GM18520 (cell line): ENCODE measurements at regions not wholly inside any gene's neighbourhood (a gene's known extent, or its start where the extent isn't known, plus 50 kb on each side); places are given as distances from the start of the nearest gene placed in this dataset.

Source experiments
- ATAC-seq: cut with Tn5 transposase; IDR thresholded peaks from one replicate; pipeline ENCODE4 v1.9.1; 2021; ENCODE audit not compliant: unreplicated experiment

DNA sequence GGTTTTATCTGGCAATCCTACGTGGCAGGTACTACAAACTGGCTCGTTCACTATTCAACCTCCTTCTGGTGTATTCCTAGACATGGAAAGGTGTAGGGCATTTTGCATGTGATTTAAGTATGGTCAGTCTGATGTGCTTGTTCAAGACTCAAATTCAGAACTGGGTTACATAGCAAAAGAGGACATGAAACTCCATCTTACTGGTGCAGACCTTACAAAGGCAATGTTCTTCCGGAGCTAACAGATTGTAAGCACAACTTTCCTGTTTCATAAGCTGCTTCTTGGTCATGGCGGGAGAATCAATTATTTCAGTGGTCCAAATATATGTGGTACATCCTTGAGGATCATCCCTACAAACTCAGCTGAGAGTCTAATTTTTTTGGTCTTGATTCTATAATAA, 703.4 kb downstream of the EPM2A start:
- ATAC-seq, result no peak

DNA sequence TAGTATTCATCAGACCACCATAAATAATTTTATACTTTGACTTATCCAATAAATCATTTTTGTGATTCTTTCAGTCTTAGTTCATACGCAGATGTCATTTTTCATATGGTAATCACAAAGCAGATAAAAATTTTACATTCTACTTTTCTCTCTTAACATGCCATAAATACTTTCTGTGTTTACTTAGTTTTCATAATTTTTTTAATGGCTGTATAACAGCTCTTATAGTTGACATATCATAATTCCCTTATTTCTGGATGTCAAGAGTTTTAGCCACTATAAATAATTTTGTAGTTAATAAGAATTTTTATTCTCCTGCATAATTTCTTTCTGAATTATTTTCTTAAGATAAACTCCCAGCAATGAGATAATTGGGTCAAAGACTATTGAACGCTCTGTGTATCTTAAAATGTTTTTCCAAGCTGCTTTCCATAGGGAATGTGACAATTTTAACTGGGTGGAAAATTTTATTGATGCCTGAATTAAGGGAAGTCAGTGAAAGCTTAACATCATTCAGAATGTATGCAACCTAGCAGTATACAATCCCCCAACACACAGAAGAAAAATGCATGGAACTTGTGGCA, 702.7 kb downstream of the EPM2A start:
- no peak for ATAC-seq

DNA sequence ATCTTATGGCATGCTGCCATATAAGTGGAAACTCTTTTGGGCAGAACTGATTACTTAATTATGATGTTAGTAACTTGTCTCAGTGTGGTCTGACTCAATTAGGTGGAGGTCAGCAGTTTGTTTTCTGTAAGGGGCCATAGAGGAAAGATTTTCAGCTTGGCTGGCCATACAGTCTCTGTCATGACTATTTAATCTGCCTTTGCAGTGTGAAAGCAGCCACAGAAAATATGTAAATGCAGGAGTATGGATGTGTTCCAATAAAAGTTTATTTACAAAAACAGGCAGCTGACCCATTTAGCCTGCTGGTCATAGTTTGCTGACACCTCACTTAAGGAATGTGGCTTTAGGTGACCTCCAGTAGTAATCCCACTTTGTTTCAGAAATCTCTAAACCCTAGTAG, 700.7 kb downstream of the EPM2A start:
- ATAC-seq, result no peak

DNA sequence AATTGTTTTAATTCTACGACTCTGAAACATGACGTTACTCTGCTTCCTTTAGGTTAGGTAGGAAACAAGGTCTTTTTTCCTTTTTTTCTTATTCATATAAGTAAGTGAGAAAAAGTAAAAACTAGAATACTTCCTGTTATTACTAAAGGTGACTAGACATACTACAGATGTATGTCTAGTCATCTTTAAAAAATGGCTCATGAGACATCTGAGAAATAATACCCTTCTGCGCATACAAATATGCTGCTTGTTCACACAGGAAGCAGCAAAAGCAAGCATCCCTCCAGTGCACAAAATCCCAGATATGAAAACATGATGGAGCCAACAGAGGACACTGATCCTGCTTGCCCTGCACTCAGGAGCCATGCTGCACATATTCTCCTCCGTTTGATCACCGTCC, 699.1 kb downstream of the EPM2A start:
- ATAC-seq, result no peak

DNA sequence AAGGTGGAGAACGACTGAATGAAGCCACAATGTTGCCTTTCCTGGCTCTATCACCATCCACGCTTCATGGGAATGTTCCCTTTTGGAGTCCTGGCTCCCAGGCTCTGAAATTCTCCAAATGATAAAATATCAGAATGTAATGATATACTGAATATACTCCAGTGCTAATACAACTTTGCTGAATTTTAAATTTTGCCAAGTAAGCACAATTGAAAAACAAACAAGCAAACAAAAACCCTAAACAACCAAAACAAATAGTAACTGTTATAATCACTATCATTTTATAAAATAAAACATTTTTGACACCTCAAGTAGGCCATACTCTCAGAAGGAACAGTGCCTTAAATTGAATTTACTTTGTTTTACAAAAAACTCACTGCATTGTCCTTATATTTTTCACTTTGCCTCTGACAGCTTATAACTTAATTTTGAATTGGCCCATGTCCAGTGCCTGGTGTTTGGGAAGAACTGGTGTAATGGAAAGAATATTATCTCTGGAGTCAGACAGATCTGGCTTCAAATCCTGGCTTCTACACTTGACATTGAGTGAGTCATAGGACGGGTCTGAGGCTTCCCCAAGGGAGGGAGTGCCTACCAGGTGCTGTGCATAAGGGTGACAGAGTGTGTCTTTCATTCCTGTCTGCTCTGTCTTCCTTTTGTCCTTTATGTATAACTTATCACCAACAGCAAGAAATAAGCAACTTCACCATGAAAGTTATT, 698.3 kb downstream of the EPM2A start:
- no peak for ATAC-seq

DNA sequence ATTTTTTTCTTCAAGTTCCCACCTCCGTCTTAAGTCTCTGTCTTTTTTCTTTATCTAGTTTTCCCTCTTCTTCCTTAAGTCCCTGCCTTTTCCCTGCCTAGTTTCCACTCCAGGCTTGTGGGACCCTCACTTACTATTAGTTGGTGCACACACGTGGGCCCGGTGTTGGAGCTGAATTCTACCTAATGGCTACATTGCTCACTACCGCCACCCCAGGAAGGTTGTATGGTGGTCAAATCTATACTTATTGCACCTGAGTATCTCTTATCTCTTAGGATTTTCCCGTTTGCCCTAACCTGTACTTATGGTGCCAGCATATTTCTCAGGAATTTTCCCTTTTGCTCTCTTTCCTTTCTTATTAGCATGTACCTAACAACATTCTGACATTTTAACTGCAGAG, 692.8 kb downstream of the EPM2A start:
- ATAC-seq, result no peak

DNA sequence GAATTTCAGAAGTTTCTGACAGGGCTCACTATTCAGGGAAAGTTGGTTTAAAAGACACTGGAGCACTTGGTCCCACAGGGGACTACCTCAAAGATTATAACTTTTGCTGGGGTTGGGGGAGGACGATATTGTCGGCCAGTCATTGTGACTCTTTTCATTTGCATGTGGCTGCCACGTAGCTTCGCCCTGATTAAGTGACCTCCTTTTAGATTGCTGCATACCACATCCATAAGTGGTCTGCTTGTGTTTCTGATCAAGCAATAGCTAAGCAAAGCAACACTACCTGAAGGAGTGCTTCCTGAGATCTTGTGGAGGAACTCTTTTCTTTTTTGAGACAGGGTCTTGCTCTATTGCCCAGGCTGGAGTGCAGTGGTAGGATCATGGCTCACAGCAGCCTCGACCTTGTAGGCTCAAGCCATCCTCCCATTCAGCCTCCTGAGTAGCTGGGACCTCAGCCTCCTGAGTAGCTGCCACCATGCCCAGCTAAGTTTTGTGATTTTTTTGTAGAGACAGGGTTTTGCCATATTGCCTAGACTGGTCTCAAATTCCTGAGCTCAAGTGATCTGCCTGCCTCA, 691.3 kb downstream of the EPM2A start:
- ATAC-seq, result no peak

DNA sequence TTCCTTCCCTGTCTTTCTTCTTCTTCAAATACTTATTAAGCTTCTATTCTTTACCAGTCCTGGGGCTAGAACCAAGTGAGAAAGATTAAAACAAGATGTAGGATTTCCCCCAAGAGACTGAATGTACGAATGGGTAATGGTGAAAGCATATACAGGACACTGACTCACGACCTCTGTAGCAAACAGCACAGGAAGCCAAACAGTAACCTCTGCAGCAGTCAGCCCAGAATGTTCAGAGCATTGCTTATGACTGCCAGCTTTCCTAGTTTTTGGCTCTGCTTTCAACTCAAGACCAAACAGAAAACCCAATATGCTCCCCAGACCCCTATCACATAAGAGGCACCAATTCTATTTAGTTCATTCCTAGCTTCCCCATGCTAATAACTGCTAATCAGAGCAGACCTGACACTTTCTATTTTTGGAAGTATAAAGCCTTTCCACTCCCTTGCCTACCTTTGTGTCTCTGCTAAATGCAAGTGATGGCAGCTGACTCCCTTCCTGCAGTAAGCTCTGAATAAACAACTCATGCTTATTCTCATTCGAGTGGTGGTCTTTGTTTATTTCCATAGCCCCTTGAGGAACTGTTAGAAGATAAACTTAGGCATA, 690.6 kb downstream of the EPM2A start:
- no peak for ATAC-seq

DNA sequence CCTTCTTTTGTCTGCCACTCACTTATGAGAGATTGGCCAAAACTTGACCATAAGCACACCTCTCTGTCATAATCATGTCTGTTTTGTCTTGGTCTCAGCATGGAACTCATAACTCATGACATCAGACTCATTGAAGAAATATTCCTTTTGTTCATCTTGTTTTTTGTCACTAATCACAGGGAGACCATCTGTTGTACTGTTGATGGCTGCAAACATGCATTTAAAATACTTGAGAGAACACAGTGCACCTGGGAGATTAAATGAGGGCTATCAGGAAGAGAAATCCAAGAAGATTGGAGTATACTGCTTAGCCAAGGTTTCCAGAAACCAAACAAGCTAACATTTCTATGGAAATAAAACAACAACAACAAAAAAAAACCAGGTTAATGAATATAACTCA, 689.7 kb downstream of the EPM2A start:
- no peak for ATAC-seq

DNA sequence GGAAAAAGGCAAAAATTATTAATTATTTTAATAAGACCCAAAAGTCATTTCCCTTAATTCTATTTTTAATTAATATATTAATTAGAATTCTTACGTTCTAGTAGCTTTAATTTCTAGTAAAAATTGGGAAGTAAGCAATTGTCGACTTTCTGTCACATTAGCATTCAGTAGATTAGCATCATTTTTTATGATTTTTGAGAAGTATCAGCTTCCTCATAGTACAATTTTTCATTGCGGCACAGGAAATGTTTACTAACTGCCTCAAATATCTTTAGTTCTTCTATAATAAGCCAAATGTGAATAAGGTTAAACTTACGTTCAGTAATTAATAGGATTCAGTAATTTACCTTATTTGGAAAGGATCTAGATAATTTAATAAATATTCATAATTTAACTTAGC, 687.4 kb downstream of the EPM2A start:
- ATAC-seq, result no peak

DNA sequence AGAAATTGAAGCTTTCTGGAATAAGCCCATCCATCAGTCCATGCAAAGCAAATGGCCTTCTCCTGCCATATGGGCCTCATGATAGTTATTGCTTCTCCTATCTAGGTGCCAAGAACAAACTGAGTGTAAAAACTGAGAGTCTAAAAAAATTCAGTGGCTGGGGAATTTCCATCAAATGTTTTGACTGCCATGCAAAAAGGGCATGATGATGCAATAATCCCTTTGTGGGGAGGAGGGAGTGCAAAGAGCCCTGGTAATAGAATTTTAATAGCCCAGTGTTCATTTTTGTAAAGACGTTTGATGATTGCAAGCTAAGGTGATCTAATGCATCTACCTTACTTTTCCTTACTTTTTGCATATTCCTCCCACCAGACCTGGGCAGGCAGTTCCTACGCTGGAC, 683.7 kb downstream of the EPM2A start:
- no peak for ATAC-seq

DNA sequence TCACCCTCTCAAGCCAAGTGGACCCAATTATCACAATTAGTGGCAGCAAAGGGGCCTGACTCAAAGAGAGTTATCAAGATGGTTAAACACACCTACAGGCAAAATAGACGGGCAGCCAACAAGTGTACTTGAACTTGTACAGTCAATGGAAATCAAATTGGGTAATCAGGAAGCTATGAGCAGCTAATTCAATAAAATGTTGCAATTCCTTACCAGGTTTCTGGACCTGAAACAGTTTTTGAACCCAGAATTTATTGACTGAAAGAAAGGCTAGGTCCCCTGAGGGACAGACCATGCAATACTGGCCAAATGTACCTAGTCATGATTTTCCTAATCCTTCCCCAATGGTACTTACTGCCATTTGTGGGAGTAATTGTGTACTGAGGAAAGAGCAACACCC, 679.8 kb downstream of the EPM2A start:
- no peak for ATAC-seq

DNA sequence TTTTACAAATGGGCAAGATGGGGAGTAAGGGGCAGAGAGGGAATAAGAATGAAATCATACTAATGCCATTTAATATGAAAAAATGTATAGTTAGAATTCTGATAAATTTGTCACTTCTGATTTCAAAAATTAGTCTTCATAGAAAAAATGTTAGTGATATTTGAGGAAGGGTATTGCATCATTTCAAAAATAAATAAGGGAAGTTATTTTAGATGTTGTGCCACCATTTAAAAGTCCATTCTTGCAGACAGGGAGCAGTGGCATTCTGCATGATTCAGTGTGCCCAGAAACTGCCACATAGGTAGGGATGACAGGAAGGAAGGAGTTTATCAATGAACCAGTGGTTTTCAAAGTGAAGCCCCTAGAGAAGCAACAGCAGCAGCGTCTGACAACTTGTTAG, 674.6 kb downstream of the EPM2A start:
- no peak for ATAC-seq

DNA sequence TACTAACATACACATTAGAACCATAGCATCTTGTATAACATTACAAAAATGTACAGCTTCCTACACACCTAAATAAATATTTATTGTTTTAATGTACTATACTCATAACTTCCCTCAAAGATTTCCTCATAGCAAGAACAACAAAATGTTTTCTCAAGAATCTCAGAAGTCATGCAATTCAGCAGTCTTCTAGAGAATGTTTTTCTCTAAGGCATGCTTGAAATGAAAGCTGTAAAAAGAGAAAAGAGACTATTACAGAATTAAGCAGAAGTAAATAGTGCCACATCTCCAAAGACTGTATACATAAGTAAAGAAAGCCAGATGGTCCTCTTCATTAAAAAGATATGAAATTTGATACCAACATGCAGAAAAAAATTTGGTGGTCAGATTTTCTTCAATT, 672.2 kb downstream of the EPM2A start:
- no peak for ATAC-seq

DNA sequence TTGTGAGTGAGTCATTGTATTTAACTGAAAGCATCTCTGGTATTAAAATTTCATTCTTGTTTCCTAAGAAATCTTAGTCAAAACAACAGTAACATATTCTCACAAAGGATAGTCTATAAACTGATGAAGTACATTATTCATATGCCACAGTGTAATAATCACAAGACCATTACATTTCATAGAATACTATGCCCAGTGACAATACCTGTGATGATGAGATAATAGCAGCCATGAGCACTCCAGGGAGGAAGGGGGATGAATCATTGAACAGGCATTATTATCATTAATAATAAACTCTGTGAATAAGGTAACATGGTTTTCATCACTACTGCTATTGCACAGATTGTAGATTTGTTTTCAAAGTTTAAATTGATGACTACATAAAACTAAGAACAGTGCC, 667.9 kb downstream of the EPM2A start:
- ATAC-seq, result no peak

DNA sequence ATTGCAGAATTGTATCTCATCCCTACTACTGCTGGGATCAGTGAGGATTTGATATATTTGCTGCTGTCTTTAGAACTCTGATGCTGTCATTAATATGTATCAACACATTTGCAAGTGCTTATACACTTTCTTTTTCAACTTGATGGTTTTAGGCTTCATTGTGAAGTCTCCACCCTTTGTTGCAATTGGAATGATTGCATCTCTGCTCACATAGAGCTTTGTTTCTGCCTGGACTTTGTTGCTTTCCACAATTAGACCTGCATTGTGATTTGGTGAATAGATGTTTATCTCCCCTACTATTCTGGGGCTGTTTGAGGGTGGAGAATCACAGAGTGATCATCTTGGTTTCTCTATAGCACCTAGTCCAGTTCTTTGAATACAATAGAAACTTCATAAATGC, 666.7 kb downstream of the EPM2A start:
- ATAC-seq, result no peak

DNA sequence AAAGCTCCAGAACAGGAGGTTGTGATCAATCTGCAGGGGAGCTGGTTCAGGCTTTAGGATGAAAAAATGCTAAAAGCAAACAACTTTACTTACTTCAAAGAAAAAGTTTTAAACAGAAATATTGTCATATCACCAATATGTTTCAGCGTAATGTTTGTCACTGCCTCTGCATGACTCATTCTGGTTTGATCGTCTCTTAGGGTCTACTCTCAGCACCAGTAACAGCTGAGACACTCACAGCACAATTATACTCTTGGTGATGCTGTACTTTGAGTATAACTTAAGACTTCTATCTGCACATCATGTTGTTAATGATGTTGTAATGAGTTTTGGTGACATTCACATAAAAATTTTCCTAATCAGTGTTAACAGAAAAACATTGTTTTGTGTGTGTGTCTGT, 665.4 kb downstream of the EPM2A start:
- no peak for ATAC-seq

DNA sequence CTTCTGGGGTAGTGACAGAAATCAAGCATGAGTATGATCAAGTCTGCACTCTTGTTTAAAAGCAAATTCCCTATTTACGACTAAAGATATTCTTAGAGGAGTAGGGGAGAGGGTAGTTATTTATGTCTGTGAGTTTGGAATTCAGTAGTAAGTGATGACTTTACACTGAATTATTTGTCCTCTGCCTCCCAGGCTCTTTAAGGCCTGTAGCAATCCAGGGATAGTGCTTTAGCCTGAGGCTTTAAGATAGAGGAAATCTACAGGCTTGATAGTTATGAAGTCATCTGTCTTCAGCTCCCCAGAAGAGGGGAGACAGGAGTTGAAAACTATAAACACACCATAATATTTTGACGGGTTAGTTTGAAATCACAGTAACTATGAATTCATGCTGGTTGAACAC, 664.5 kb downstream of the EPM2A start:
- no peak for ATAC-seq

DNA sequence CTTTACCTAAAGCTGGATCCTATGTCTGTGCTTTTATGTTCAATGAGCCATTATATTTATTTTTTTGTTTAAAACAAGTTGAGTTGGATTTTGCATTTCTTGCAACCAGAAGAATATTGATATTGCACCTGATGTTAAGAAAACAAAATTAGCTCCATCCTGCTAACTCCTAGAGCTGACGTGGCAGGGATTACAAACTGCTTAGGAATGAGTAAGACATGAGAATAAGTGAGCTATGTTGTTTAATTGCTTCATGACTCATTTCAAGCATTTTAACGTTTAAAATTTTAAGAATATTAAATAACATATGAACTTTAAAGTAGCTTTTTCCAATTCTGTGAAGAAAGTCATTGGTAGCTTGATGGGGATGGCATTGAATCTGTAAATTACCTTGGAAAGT, 663.5 kb downstream of the EPM2A start:
- ATAC-seq, result no peak

DNA sequence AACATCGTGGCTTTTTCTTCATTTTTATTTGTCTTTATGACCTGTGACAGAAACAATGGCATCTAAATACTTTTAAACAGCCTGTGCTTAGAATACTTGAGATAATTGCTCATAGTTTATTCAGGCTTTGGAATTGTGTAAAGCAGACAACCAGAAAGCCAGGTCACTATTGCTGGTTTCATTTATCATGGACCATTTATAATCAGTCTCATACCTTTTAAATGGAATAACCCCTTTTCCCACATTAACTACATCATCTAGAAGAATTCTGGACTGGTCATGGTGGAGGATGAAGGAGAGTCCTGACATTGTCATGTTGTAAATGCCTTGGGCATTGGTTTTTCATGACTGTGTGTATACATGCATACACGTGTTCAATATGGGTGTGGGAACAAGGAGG, 661.5 kb downstream of the EPM2A start:
- ATAC-seq, result no peak

DNA sequence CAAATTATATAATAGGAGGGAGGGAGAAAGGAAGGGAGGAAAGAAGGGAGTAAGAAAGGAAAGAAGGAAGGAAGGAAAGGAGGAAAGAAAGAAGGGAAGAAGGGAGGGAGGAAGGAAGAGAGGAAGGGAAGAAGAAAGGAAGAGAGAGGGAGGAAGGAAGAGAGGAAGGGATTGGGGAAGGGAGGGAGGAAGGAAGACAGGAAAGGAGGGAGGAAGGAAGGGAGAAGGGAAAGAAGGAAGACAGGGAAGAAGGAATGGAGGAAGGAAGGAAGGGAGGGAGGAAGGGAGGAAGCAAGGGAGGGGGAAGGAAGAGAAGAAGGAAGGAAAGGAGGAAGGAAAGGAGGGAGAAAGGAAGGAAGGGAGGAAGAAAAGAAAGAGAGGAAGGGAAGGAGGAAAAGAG, 660.5 kb downstream of the EPM2A start:
- no peak for ATAC-seq

DNA sequence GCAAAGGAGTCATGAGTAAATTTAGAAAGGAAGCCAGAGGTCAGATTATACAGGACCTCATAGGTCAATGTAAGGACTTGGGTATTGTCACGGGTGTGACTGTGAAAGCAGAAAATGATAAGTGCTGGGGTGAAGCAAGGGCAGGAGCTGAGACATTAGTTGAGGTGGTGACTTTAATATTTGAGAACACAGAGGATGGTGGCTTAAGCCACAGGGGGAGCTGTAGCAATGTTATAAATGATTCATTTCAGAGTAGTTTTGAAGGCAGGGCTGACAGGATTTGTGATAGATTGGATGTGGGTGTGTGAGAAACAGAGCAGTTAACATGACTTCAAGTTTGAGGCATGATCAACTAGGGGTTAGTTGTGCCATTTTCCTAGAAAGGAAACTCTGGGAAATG, 659.9 kb downstream of the EPM2A start:
- ATAC-seq, result no peak
